GM12878 (cell line): ENCODE measurements at regions not wholly inside any gene's neighbourhood (a gene's known extent, or its start where the extent isn't known, plus 50 kb on each side); places are given as distances from the start of the nearest gene placed in this dataset.

Experiments used
- ATAC-seq: fragments of 200-7000 bp; cut with Tn5 transposase; 3 replicates; pipeline ENCODE4 v1.9.1; 2020; ENCODE audit warnings: mild to moderate bottlenecking, moderate library complexity
- BruUV-seq: library from RNA; stranded (reverse); fragments of 400-500 nt; replicated peaks from 2 replicates; lab custom pipeline; 2021; lab: Mats Ljungman, UMichigan
- CTCF ChIA-PET: fragments of 300-600 bp; sonication (Branson Sonifier 250); formaldehyde crosslinking; extraction: SDS; loops from one replicate; lab custom pipeline; 2021; ENCODE audit warnings: inconsistent platforms; lab: Yijun Ruan, JAX
- POLR2A ChIA-PET: fragments of 350-600 bp; formaldehyde crosslinking; extraction: SDS; loops from one replicate; lab custom pipeline; 2021; ENCODE audit warnings: inconsistent platforms; lab: Charles Lee
- RAD21 ChIA-PET: fragments of 300-600 bp; sonication (Branson Sonifier 250); formaldehyde crosslinking; loops from one replicate; lab custom pipeline; 2023; ENCODE audit warnings: antibody characterized with exemption; ENCODE audit not compliant: unreplicated experiment; lab: Charles Lee
- SMC1A ChIA-PET: fragments of 300-600 bp; sonication (Branson Sonifier 250); formaldehyde crosslinking; loops from one replicate; lab custom pipeline; 2023; ENCODE audit not compliant: unreplicated experiment, uncharacterized antibody; lab: Charles Lee
- DNase-seq: peaks from one replicate; pipeline ENCODE4 v3.0.0-alpha.2; 2011; ENCODE audit warnings: low read depth, low spot score
- FAIRE-seq: peaks from 3 replicates; lab custom pipeline; 2011; peaks lifted over from hg19 to GRCh38; lab: Jason Lieb, UNC
- H2AFZ ChIP-seq: 2 replicates; pipeline ENCODE4 v1.6.0; 2011; ENCODE audit warnings: low read depth, low read length, control low read depth; ENCODE audit not compliant: control insufficient read depth
- H3K27ac ChIP-seq: 2 replicates; pipeline ENCODE4 v1.5.1; 2011; ENCODE audit warnings: control low read depth; ENCODE audit not compliant: control insufficient read depth, insufficient read depth
- H3K27me3 ChIP-seq, 2 experiments: replicated peaks in 1 of 2; 2 replicates each; pipeline versions ENCODE4 v1.6.0 to v1.6.1; 2011; ENCODE audit warnings: low read length in 1 of 2; ENCODE audit not compliant: control insufficient read depth in 2 of 2, insufficient read depth in 2 of 2
- H3K36me3 ChIP-seq, 2 experiments: 2 replicates each; pipeline ENCODE4 v1.5.1; 2011; ENCODE audit warnings: low read length in 1 of 2; ENCODE audit not compliant: control insufficient read depth in 2 of 2, insufficient read depth in 2 of 2
- H3K4me1 ChIP-seq: 2 replicates; pipeline ENCODE4 v1.6.1; 2011; ENCODE audit warnings: mild to moderate bottlenecking, low read length, moderate library complexity, mixed read lengths; ENCODE audit not compliant: control insufficient read depth, insufficient read depth
- H3K4me2 ChIP-seq: 2 replicates; pipeline ENCODE4 v1.6.0; 2011; ENCODE audit warnings: control low read depth; ENCODE audit not compliant: control insufficient read depth, insufficient read depth
- H3K4me3 ChIP-seq: fragments of 200-600 bp; sonication (generic); 2 replicates; pipeline ENCODE4 v1.5.1; 2016
- H3K79me2 ChIP-seq: 2 replicates; pipeline ENCODE4 v1.6.0; 2011; ENCODE audit warnings: low read length; ENCODE audit not compliant: control insufficient read depth, insufficient read depth
- H3K9ac ChIP-seq: 2 replicates; pipeline ENCODE4 v1.8.0; 2011; ENCODE audit warnings: low read length, control low read depth, mixed read lengths; ENCODE audit not compliant: control insufficient read depth, insufficient read depth
- H3K9me3 ChIP-seq: replicated peaks from 3 replicates; pipeline ENCODE4 v1.5.1; 2011; ENCODE audit warnings: mild to moderate bottlenecking, low read length; ENCODE audit not compliant: control insufficient read depth, insufficient read depth
- H4K20me1 ChIP-seq: 2 replicates; pipeline ENCODE4 v1.6.0; 2011; ENCODE audit not compliant: control insufficient read depth, insufficient read depth
- ATF2 ChIP-seq: IDR thresholded peaks from 2 replicates; pipeline ENCODE4 v1.6.1; 2012; ENCODE audit warnings: low read length, inconsistent platforms
- ATF3 ChIP-seq: IDR thresholded peaks from 2 replicates; pipeline ENCODE4 v1.6.1; 2011; ENCODE audit warnings: low read depth, mild to moderate bottlenecking, low read length, moderate library complexity, borderline replicate concordance; ENCODE audit errors: extremely low read depth
- BRCA1 ChIP-seq: IDR thresholded peaks from 2 replicates; pipeline ENCODE4 v1.6.1; 2011; ENCODE audit warnings: low read depth, low read length, improper control_type of control experiment
- CHD1 ChIP-seq: IDR thresholded peaks from 2 replicates; pipeline ENCODE4 v1.6.1; 2012; ENCODE audit warnings: low read depth, low read length, improper control_type of control experiment
- ESRRA ChIP-seq: IDR thresholded peaks from 2 replicates; pipeline ENCODE4 v1.6.1; 2012; ENCODE audit warnings: mild to moderate bottlenecking, low read length, improper control_type of control experiment
- EZH2 ChIP-seq: IDR thresholded peaks from 2 replicates; pipeline ENCODE4 v1.6.1; 2012; ENCODE audit warnings: low read depth, mild to moderate bottlenecking, control low read depth, inconsistent platforms, low read length, borderline replicate concordance; ENCODE audit not compliant: control insufficient read depth
- NFYB ChIP-seq: IDR thresholded peaks from 2 replicates; pipeline ENCODE4 v1.6.1; 2011; ENCODE audit warnings: low read depth, mild to moderate bottlenecking, low read length, improper control_type of control experiment, moderate library complexity; ENCODE audit not compliant: insufficient read depth
- NRF1 ChIP-seq: conservative IDR thresholded peaks from 2 replicates; pipeline ENCODE4 v1.6.1; 2011; ENCODE audit warnings: mild to moderate bottlenecking, low read depth, low read length, improper control_type of control experiment
- PAX8 ChIP-seq: fragments of 450-650 bp; IDR thresholded peaks from 2 replicates; pipeline ENCODE4 v1.6.1; 2017; ENCODE audit warnings: mild to moderate bottlenecking, moderate library complexity
- RAD21 ChIP-seq: IDR thresholded peaks from 2 replicates; pipeline ENCODE4 v1.6.1; 2011; ENCODE audit warnings: mild to moderate bottlenecking, low read depth, low read length, moderate library complexity; ENCODE audit not compliant: insufficient read depth
- SRF ChIP-seq, 2 experiments: IDR thresholded peaks; 2 replicates each; pipeline ENCODE4 v1.6.1; 2011; ENCODE audit warnings: low read depth in 2 of 2, low read length in 2 of 2, mild to moderate bottlenecking in 1 of 2, moderate library complexity in 1 of 2
- ZNF592 ChIP-seq: fragments of 450-650 bp; IDR thresholded peaks from 2 replicates; pipeline ENCODE4 v1.6.1; 2017; ENCODE audit warnings: mild to moderate bottlenecking, moderate library complexity
- WGBS: methylation state at CpG from one replicate; pipeline ENCODE4 v1.1.6; 2016; ENCODE audit warnings: low lambda C conversion rate; ENCODE audit not compliant: insufficient replicate concordance, insufficient coverage; ENCODE audit errors: missing lambda C conversion rate; 5-methylcytosine and 5-hydroxymethylcytosine counted together
- in situ Hi-C: fragments of 300-500 bp; cut with MboI; formaldehyde crosslinking; loops from 9 replicates; pipeline ENCODE4 v1.14.3; 2018; ENCODE audit warnings: mixed read lengths
- intact Hi-C: fragments of 100-400 bp; cut with micrococcal nuclease; formaldehyde crosslinking; loops from one replicate; pipeline ENCODE4 v1.14.2; 2022; ENCODE audit not compliant: unreplicated experiment

- TF ChIP-seq PAX8 (no peak), EZH2 (no peak), CHD1 (no peak), ESRRA (no peak), ATF3 (no peak)
Measured at GRCh38 chr17:71363661-71364060, 757.2 kb upstream of the SOX9 start (continued).

- Histone ChIP-seq H3K4me2 (no peak overlapping the region), H3K36me3 (no peaks in the 10 kb centered on the region), H3K4me3 (no peak overlapping the region), H3K4me1 (no peaks in the 10 kb centered on the region), H4K20me1 (no peaks in the 10 kb centered on the region), H3K27me3 (no peaks in the 10 kb centered on the region), H3K27ac (no peak overlapping the region), H3K79me2 (no peaks in the 10 kb centered on the region), H3K9me3 (no peaks in the 10 kb centered on the region), H3K9ac (no peak overlapping the region), H2AFZ (no peak overlapping the region)
- ATAC-seq, result no peak
- FAIRE-seq, result no peak
- intact Hi-C loops (no loop called here), in situ Hi-C loops (no loop called here)
- ChIA-PET RAD21 (no interaction called here), POLR2A (no interaction called here), SMC1A (no interaction called here), CTCF (no interaction called here)
- DNase-seq, result no peak
- 27% methylated on average over 7 of the region's 7 CpGs for WGBS
- BruUV-seq, result no TSS peak
- no peak for TF ChIP-seq RAD21
- TF ChIP-seq NFYB, result no peak
- no peak for TF ChIP-seq NRF1
- no peak for TF ChIP-seq ZNF592
- TF ChIP-seq BRCA1, result no peak
- no peak for TF ChIP-seq ATF2
- no peak for TF ChIP-seq SRF (IDR thresholded peaks at IDR 0.05; ENCODE audit: low read depth in 2 of 2, low read length in 2 of 2)
- no peak for TF ChIP-seq EZH2
Measured at GRCh38 chr17:71371809-71372208, 749.0 kb upstream of the SOX9 start.
